ENCODE measurements at regions not wholly inside any gene's neighbourhood (a gene's known extent, or its start where the extent isn't known, plus 50 kb on each side); places are given as distances from the start of the nearest gene placed in this dataset.

- TF ChIP-seq EZH2 (IDR thresholded peaks at IDR 0.05; ENCODE audit: borderline replicate concordance, insufficient read depth, low read depth, low read length, poor library complexity, severe bottlenecking) = no peak
- no peak for TF ChIP-seq CTCF (IDR thresholded peaks at IDR 0.05)
These were observed 58.0 kb upstream of the CLDN5 start for GRCh38 chr22:19582033-19582693.
